K562 (cell line): ENCODE measurements at regions not wholly inside any gene's neighbourhood (a gene's known extent, or its start where the extent isn't known, plus 50 kb on each side); places are given as distances from the start of the nearest gene placed in this dataset.

Source experiments
- ATAC-seq: fragments of 200-7000 bp; cut with Tn5 transposase; 3 replicates; pipeline ENCODE4 v1.9.1; 2020; ENCODE audit warnings: moderate library complexity
- BruUV-seq: library from RNA; stranded (reverse); fragments of 400-500 nt; replicated peaks from 2 replicates; lab custom pipeline; 2021; lab: Mats Ljungman, UMichigan
- CTCF ChIA-PET: fragments of 300-600 bp; formaldehyde crosslinking; extraction: SDS; loops from one replicate; lab custom pipeline; 2021; ENCODE audit warnings: low intra/inter-chr PET ratio; lab: Yijun Ruan, JAX
- POLR2A ChIA-PET: fragments of 300-600, 350-650 bp; sonication (Branson Sonifier 250); formaldehyde crosslinking; extraction: SDS; loops from one replicate; lab custom pipeline; 2021; ENCODE audit warnings: antibody characterized with exemption, inconsistent platforms; lab: Yijun Ruan, JAX
- DNase-seq, 4 experiments: peaks; one replicate each; pipeline versions ENCODE4 v3.0.0 to v3.0.0-alpha.2; 2011 to 2018; ENCODE audit warnings: low spot score in 3 of 4, mixed read lengths in 3 of 4; ENCODE audit errors: extremely low read depth in 1 of 4
- FAIRE-seq: peaks from 2 replicates; lab custom pipeline; 2011; peaks lifted over from hg19 to GRCh38; lab: Jason Lieb, UNC
- H2AFZ ChIP-seq: 2 replicates; pipeline ENCODE4 v1.6.0; 2011; ENCODE audit warnings: low read depth, low read length, control low read depth, inconsistent platforms
- H3K27ac ChIP-seq: fragments of 200-600 bp; 3 replicates; pipeline ENCODE4 v1.8.0; 2011; ENCODE audit warnings: low read depth, mild to moderate bottlenecking, control low read depth, inconsistent platforms, low read length, moderate library complexity, mixed read lengths; ENCODE audit errors: extremely low read depth
- H3K27me3 ChIP-seq, 2 experiments: fragments of 300-600 bp in 1 of 2; 2 replicates in 1 of 2; 3 replicates in 1 of 2; pipeline versions ENCODE4 v1.6.0 to v1.8.0; 2011; ENCODE audit warnings: inconsistent platforms in 2 of 2, low read length in 2 of 2, mild to moderate bottlenecking in 1 of 2, mixed read lengths in 1 of 2, moderate library complexity in 1 of 2; ENCODE audit not compliant: control insufficient read depth in 2 of 2, insufficient read depth in 2 of 2
- H3K36me3 ChIP-seq: fragments of 300-600 bp; 3 replicates; pipeline ENCODE4 v1.8.0; 2011; ENCODE audit warnings: mild to moderate bottlenecking, low read length, inconsistent platforms; ENCODE audit not compliant: control insufficient read depth, insufficient read depth
- H3K4me1 ChIP-seq, 2 experiments: fragments of 200-600 bp in 1 of 2; replicated peaks in 1 of 2; 2 replicates in 1 of 2; 3 replicates in 1 of 2; pipeline versions ENCODE4 v1.5.1 to v1.8.0; 2011; ENCODE audit warnings: inconsistent platforms in 2 of 2, low read length in 2 of 2, mild to moderate bottlenecking in 1 of 2, mixed read lengths in 1 of 2, moderate library complexity in 1 of 2; ENCODE audit not compliant: control insufficient read depth in 2 of 2, insufficient read depth in 2 of 2
- H3K4me2 ChIP-seq: 2 replicates; pipeline ENCODE4 v1.6.1; 2011; ENCODE audit warnings: low read length, control low read depth, inconsistent platforms, mixed read lengths; ENCODE audit not compliant: insufficient read depth
- H3K4me3 ChIP-seq: fragments of 200-600 bp; sonication (generic), shearing (Covaris generic); 2 replicates; pipeline ENCODE4 v1.5.1; 2016; ENCODE audit warnings: control low read depth, inconsistent platforms
- H3K79me2 ChIP-seq: fragments of 200-600 bp; 3 replicates; pipeline ENCODE4 v1.8.0; 2011; ENCODE audit warnings: low read length, inconsistent platforms; ENCODE audit not compliant: control insufficient read depth, insufficient read depth
- H3K9ac ChIP-seq, 2 experiments: 2 replicates each; pipeline versions ENCODE4 v1.6.0 to v1.6.1; 2011; ENCODE audit warnings: low read depth in 2 of 2, low read length in 2 of 2, control low read depth in 1 of 2, inconsistent platforms in 1 of 2, mild to moderate bottlenecking in 1 of 2, mixed read lengths in 1 of 2; ENCODE audit not compliant: insufficient read depth in 1 of 2
- H3K9me1 ChIP-seq: one replicate; pipeline ENCODE4 v1.6.0; 2011; ENCODE audit warnings: inconsistent platforms, mild to moderate bottlenecking, low read length, moderate library complexity; ENCODE audit not compliant: control insufficient read depth, insufficient read depth
- H3K9me3 ChIP-seq: replicated peaks from 2 replicates; pipeline ENCODE4 v1.5.1; 2011; ENCODE audit warnings: low read depth, low read length, inconsistent platforms; ENCODE audit not compliant: control insufficient read depth, insufficient read depth
- H4K20me1 ChIP-seq: replicated peaks from 2 replicates; pipeline ENCODE4 v1.6.1; 2011; ENCODE audit warnings: low read length, inconsistent platforms, mixed read lengths; ENCODE audit not compliant: control insufficient read depth, insufficient read depth
- ATF1 ChIP-seq, 2 experiments: fragments of 450-650 bp in 1 of 2; IDR thresholded peaks; 2 replicates each; pipeline ENCODE4 v1.6.1; 2016; ENCODE audit warnings: missing compliant biosample characterization in 1 of 2, missing genetic modification characterization in 1 of 2
- DMBX1 ChIP-seq: fragments of 250-450 bp; sonication (Bioruptor Pico); IDR thresholded peaks from 2 replicates; pipeline ENCODE4 v1.8.0; 2022; ENCODE audit warnings: inconsistent platforms, mild to moderate bottlenecking, moderate library complexity, borderline replicate concordance
- ELK1 ChIP-seq: sonication (generic); formaldehyde crosslinking; IDR thresholded peaks from 2 replicates; pipeline ENCODE4 v1.8.1; 2022; ENCODE audit warnings: missing genetic modification reagents
- EZH2 ChIP-seq: IDR thresholded peaks from 2 replicates; pipeline ENCODE4 v1.6.1; 2012; ENCODE audit warnings: low read depth, mild to moderate bottlenecking, inconsistent platforms, low read length, borderline replicate concordance
- HIVEP1 ChIP-seq: fragments of 250-450 bp; sonication (Bioruptor Pico); IDR thresholded peaks from 2 replicates; pipeline ENCODE4 v1.4.0; 2020; ENCODE audit warnings: mild to moderate bottlenecking
- MEF2A ChIP-seq: IDR thresholded peaks from 2 replicates; pipeline ENCODE4 v1.6.1; 2011; ENCODE audit warnings: low read depth, mild to moderate bottlenecking, low read length, moderate library complexity; ENCODE audit not compliant: control insufficient read depth
- NCOA1 ChIP-seq: fragments of 450-650 bp; IDR thresholded peaks from 2 replicates; pipeline ENCODE4 v1.6.1; 2016; ENCODE audit warnings: low read depth
- WGBS: fragments of 100-300 bp; shearing (Covaris generic); methylation state at CpG from one replicate; pipeline ENCODE4 v1.1.6; 2016; ENCODE audit warnings: low coverage, mixed read lengths; ENCODE audit not compliant: insufficient coverage; ENCODE audit errors: missing lambda C conversion rate; 5-methylcytosine and 5-hydroxymethylcytosine counted together
- in situ Hi-C: fragments of 300-500 bp; cut with MboI; formaldehyde crosslinking; loops from 4 replicates; pipeline ENCODE4 v1.15.0; 2018; ENCODE audit warnings: inconsistent platforms, mixed read lengths
- intact Hi-C: fragments of 100-400 bp; cut with micrococcal nuclease; formaldehyde crosslinking; loops from 2 replicates; pipeline ENCODE4 v1.14.2; 2022

- Histone ChIP-seq H2AFZ (no peak overlapping the region), H3K4me1 (peaks cover 0 to 4% of the 10 kb centered on the region in 2 experiments; a peak in 1 of 5 replicates), H3K27me3 (peaks cover 28 to 30% of the 10 kb centered on the region in 2 experiments), H3K9me3 (no peaks in the 10 kb centered on the region), H3K9me1 (no peaks in the 10 kb centered on the region), H3K4me2 (no peak overlapping the region), H3K27ac (no peak overlapping the region), H3K79me2 (no peaks in the 10 kb centered on the region), H3K9ac (no peak overlapping the region), H3K4me3 (no peak overlapping the region), H3K36me3 (no peaks in the 10 kb centered on the region), H4K20me1 (no peaks in the 10 kb centered on the region)
- FAIRE-seq: no peak
- CTCF ChIA-PET: interaction anchor here (0.5 kb wide), 1 partner anchor 24 kb away, joined by 3 read pairs; no protein-coding TSS in a partner anchor
- TF ChIP-seq ATF1 (CRISPR knock-in tag; IDR thresholded peaks at IDR 0.05) (no peak), ATF1 (tag; IDR thresholded peaks at IDR 0.05) (no peak), ELK1 (CRISPR knock-in tag) (no peak), DMBX1 (CRISPR knock-in tag) (no peak), MEF2A (no peak), NCOA1 (no peak), HIVEP1 (no peak), EZH2 (no peak)
- intact Hi-C loops (no loop called here), in situ Hi-C loops (no loop called here)
- under 1% methylated on average over 10 of the region's 10 CpGs for WGBS
- POLR2A ChIA-PET: interaction anchor here (0.8 to 1.2 kb wide), 2 partner anchors 28 to 64 kb away, joined by 3 read pairs; partner anchors contain the start of gene CNOT10
- DNase-seq: no peak
- no peak for ATAC-seq
- no TSS peak for BruUV-seq
These were observed 50.1 kb upstream of the DYNC1LI1 start for GRCh38 chr3:32620611-32621310.
